ENCODE measurements at regions not wholly inside any gene's neighbourhood (a gene's known extent, or its start where the extent isn't known, plus 50 kb on each side); places are given as distances from the start of the nearest gene placed in this dataset.
A peak's percentile ranks its signal among the peaks of the same experiment; 100 is the strongest.

- peak; percentile 41; the same call in 1 of the 2 replicates for TF ChIP-seq USF1 (IDR thresholded peaks at IDR 0.05; ENCODE audit: borderline replicate concordance, low read depth)
- no peak for TF ChIP-seq MXI1 (IDR thresholded peaks at IDR 0.05; ENCODE audit: low read depth, low read length)
- no peak for TF ChIP-seq RAD21 (IDR thresholded peaks at IDR 0.05; ENCODE audit: low read length)
- no peak for TF ChIP-seq POLR2AphosphoS5 (IDR thresholded peaks at IDR 0.05; ENCODE audit: low read depth, low read length)
- TF ChIP-seq PBX3 (IDR thresholded peaks at IDR 0.05), result 0 out of 2 replicates have a peak, but pooled peaks have one; percentile 29
- TF ChIP-seq GATA2 (CRISPR knock-in tag; IDR thresholded peaks at IDR 0.05), result no peak
- no peak for TF ChIP-seq RFX5 (IDR thresholded peaks at IDR 0.05; ENCODE audit: low read length)
- TF ChIP-seq TCF12 (IDR thresholded peaks at IDR 0.05), result peak; percentile 70
- TF ChIP-seq ZBTB33 (IDR thresholded peaks at IDR 0.05; ENCODE audit: borderline replicate concordance, low read depth), result no peak
- no peak for TF ChIP-seq MEF2A (IDR thresholded peaks at IDR 0.05; ENCODE audit: borderline replicate concordance, low read depth)
- no peak for TF ChIP-seq NRF1 (IDR thresholded peaks at IDR 0.05; ENCODE audit: low read depth, low read length)
- TF ChIP-seq IRF3 (IDR thresholded peaks at IDR 0.05; ENCODE audit: low read depth, low read length), result no peak
- no peak; the same call in 1 of the 2 replicates for TF ChIP-seq JUND (IDR thresholded peaks at IDR 0.05)
- TF ChIP-seq CHD2 (IDR thresholded peaks at IDR 0.05; ENCODE audit: low read length, partially characterized antibody), result no peak
- TF ChIP-seq, protein P1, sequence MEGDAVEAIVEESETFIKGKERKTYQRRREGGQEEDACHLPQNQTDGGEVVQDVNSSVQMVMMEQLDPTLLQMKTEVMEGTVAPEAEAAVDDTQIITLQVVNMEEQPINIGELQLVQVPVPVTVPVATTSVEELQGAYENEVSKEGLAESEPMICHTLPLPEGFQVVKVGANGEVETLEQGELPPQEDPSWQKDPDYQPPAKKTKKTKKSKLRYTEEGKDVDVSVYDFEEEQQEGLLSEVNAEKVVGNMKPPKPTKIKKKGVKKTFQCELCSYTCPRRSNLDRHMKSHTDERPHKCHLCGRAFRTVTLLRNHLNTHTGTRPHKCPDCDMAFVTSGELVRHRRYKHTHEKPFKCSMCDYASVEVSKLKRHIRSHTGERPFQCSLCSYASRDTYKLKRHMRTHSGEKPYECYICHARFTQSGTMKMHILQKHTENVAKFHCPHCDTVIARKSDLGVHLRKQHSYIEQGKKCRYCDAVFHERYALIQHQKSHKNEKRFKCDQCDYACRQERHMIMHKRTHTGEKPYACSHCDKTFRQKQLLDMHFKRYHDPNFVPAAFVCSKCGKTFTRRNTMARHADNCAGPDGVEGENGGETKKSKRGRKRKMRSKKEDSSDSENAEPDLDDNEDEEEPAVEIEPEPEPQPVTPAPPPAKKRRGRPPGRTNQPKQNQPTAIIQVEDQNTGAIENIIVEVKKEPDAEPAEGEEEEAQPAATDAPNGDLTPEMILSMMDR (IDR thresholded peaks at IDR 0.05), result no peak
These were observed 98.3 kb upstream of the CIBAR2 start (continued) for GRCh38 chr16:85210423-85211169.
